ENCODE measurements at regions not wholly inside any gene's neighbourhood (a gene's known extent, or its start where the extent isn't known, plus 50 kb on each side); places are given as distances from the start of the nearest gene placed in this dataset.
"Not testable (repeated sequence)": the region's sequence is repeated elsewhere in the genome, so short reads cannot be mapped to it uniquely, and the experiment has no call there.

GRCh38 chr2:49465157-49465831 lies 311.0 kb upstream of the FSHR start:
- FAIRE-seq, result no peak

GRCh38 chr2:49459314-49459993 lies 305.1 kb upstream of the FSHR start:
- no peak for FAIRE-seq

- FAIRE-seq, result no peak
These were observed 289.7 kb upstream of the FSHR start for GRCh38 chr2:49444005-49444404.

GRCh38 chr2:49426996-49427395 lies 272.7 kb upstream of the FSHR start:
- FAIRE-seq, result no peak

- no peak for FAIRE-seq
These were observed 261.9 kb upstream of the FSHR start for GRCh38 chr2:49416252-49416651.

- FAIRE-seq, result no peak
These were observed 249.8 kb upstream of the FSHR start for GRCh38 chr2:49404108-49404507.

GRCh38 chr2:49403637-49404036 lies 249.3 kb upstream of the FSHR start:
- no peak for FAIRE-seq

- FAIRE-seq, result no peak
These were observed 225.1 kb upstream of the FSHR start for GRCh38 chr2:49379406-49379805.

GRCh38 chr2:49371128-49371701 lies 216.9 kb upstream of the FSHR start:
- FAIRE-seq, result no peak

- no peak for FAIRE-seq
These were observed 215.3 kb upstream of the FSHR start for GRCh38 chr2:49369650-49370049.

GRCh38 chr2:49369101-49369500 lies 214.8 kb upstream of the FSHR start:
- no peak for FAIRE-seq

GRCh38 chr2:49367003-49367402 lies 212.7 kb upstream of the FSHR start:
- FAIRE-seq, result no peak

GRCh38 chr2:49360407-49360767 lies 206.1 kb upstream of the FSHR start:
- no peak for FAIRE-seq

- FAIRE-seq, result no peak
These were observed 205.5 kb upstream of the FSHR start for GRCh38 chr2:49359721-49360406.

GRCh38 chr2:49355611-49356010 lies 201.3 kb upstream of the FSHR start:
- no peak for FAIRE-seq

- FAIRE-seq, result no peak
These were observed 197.2 kb upstream of the FSHR start for GRCh38 chr2:49351560-49351959.

- no peak for FAIRE-seq
These were observed 189.3 kb upstream of the FSHR start for GRCh38 chr2:49343638-49344037.

- no peak for FAIRE-seq
These were observed 187.8 kb upstream of the FSHR start for GRCh38 chr2:49342156-49342555.

- FAIRE-seq, result no peak
These were observed 181.2 kb upstream of the FSHR start for GRCh38 chr2:49335546-49335945.

GRCh38 chr2:49332415-49332814 lies 178.1 kb upstream of the FSHR start:
- FAIRE-seq, result no peak

- no peak for FAIRE-seq
These were observed 164.2 kb upstream of the FSHR start for GRCh38 chr2:49318531-49318930.

- FAIRE-seq, result no peak
These were observed 155.1 kb upstream of the FSHR start for GRCh38 chr2:49309461-49309860.

- no peak for FAIRE-seq
These were observed 152.6 kb upstream of the FSHR start for GRCh38 chr2:49306925-49307324.

GRCh38 chr2:49298693-49299092 lies 144.4 kb upstream of the FSHR start:
- not testable (repeated sequence) for FAIRE-seq
